ENCODE measurements at regions not wholly inside any gene's neighbourhood (a gene's known extent, or its start where the extent isn't known, plus 50 kb on each side); places are given as distances from the start of the nearest gene placed in this dataset.

DNA sequence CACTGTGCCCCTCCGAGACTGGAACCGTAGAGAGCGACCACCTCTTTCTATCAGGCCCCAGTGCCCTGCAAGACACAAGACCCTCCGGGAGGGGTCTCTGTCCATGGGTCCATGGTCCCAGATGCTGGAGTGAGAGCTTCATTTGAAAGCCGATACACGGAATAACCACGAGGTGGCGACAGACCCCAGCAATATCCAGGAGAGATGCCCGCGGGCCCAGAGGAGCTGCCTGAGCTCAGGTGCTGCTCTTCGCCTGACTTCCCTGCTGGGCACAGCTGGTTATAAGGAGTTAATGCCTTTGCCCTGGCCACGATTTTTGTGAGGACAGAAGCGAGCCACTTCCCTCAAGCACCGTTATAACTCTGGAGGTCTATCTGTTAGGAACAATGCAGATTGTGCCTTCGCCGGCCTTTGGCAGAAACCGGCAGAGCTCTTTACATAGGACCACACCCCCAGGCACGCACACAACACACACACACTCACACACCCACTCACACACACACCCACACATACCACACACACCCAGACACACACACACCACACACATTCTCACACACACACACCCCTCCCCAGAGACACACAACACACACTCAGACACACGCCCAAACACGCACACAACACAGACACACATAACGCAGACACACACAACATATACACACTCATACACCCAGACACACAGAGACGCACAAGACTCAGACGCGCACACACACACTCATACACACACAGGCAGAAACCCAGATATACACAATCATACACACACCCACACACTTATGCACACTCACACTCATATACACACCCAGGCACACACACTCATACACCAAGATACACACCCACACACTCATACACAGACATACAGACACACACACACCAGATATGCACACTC is 436.4 kb downstream of the SOX9 start:
- TF ChIP-seq GATA2 (IDR thresholded peaks at IDR 0.05; ENCODE audit: low read depth, low read length) (no peak), GATA3 (IDR thresholded peaks at IDR 0.05; ENCODE audit: low read depth, low read length) (no peak)
